A549 (cell line): ENCODE measurements at regions not wholly inside any gene's neighbourhood (a gene's known extent, or its start where the extent isn't known, plus 50 kb on each side); places are given as distances from the start of the nearest gene placed in this dataset.

Experiments used
- ATAC-seq, 2 experiments: fragments of 200-7000 bp in 1 of 2; fragments of >200 bp in 1 of 2; cut with Nextera tagmentation in 1 of 2; cut with Tn5 transposase in 1 of 2; 3 replicates each; pipeline versions ENCODE4 v1.8.0 to v1.9.1; 2018 to 2020; ENCODE audit warnings: mild to moderate bottlenecking in 1 of 2, moderate library complexity in 1 of 2
- CTCF ChIA-PET: fragments of 300-600 bp; sonication (Branson Sonifier 250); formaldehyde crosslinking; extraction: SDS; loops from one replicate; lab custom pipeline; 2021; ENCODE audit warnings: antibody characterized with exemption, inconsistent platforms; lab: Yijun Ruan, JAX
- POLR2A ChIA-PET: fragments of 350-600 bp; formaldehyde crosslinking; extraction: SDS; loops from one replicate; lab custom pipeline; 2021; ENCODE audit warnings: antibody characterized with exemption, inconsistent platforms; lab: Yijun Ruan, JAX
- DNase-seq, 2 experiments: peaks; one replicate each; pipeline versions ENCODE4 v3.0.0 to v3.0.0-alpha.2; 2011 to 2016; ENCODE audit warnings: low read depth in 1 of 2, low spot score in 1 of 2
- FAIRE-seq: peaks from 2 replicates; lab custom pipeline; 2011; peaks lifted over from hg19 to GRCh38; lab: Jason Lieb, UNC
- H3K27ac ChIP-seq, 2 experiments: fragments of >200 bp; sonication (Bioruptor Twin); formaldehyde crosslinking; 3 replicates each; pipeline ENCODE4 v1.5.1; 2016 to 2017
- H3K4me1 ChIP-seq: fragments of >200 bp; sonication (Bioruptor Twin); formaldehyde crosslinking; 3 replicates; pipeline ENCODE4 v1.6.1; 2016
- H3K4me2 ChIP-seq: fragments of >200 bp; sonication (Bioruptor Twin); formaldehyde crosslinking; 3 replicates; pipeline ENCODE4 v1.6.1; 2016
- H3K4me3 ChIP-seq: fragments of >200 bp; sonication (Bioruptor Twin); formaldehyde crosslinking; 3 replicates; pipeline ENCODE4 v1.5.1; 2016
- H3K9me3 ChIP-seq: fragments of >200 bp; sonication (Bioruptor Twin); formaldehyde crosslinking; 3 replicates; pipeline ENCODE4 v1.6.1; 2016
- CEBPB ChIP-seq, 2 experiments: fragments of >200 bp in 1 of 2; sonication (Bioruptor Twin) in 1 of 2; formaldehyde crosslinking in 1 of 2; IDR thresholded peaks; 2 replicates each; pipeline ENCODE4 v1.6.1; 2012 to 2016
- CHD2 ChIP-seq: fragments of 150-350 bp; IDR thresholded peaks from 2 replicates; pipeline ENCODE4 v1.6.1; 2014; ENCODE audit warnings: low read length; ENCODE audit not compliant: partially characterized antibody
- CHD4 ChIP-seq: fragments of 200-600 bp; sonication (generic); IDR thresholded peaks from 2 replicates; pipeline ENCODE4 v1.6.1; 2016; ENCODE audit warnings: antibody characterized with exemption, mild to moderate bottlenecking, borderline replicate concordance
- CTCF ChIP-seq: fragments of >200 bp; sonication (Bioruptor Twin); formaldehyde crosslinking; IDR thresholded peaks from 3 replicates; pipeline ENCODE4 v1.5.1; 2016
- FOXS1 ChIP-seq: fragments of 250-450 bp; sonication (Bioruptor Pico); IDR thresholded peaks from 2 replicates; pipeline ENCODE4 v1.5.0; 2020; ENCODE audit warnings: mild to moderate bottlenecking, moderate library complexity
- GATA3 ChIP-seq: IDR thresholded peaks from 2 replicates; pipeline ENCODE4 v1.6.1; 2012; ENCODE audit warnings: borderline replicate concordance
- HEYL ChIP-seq: fragments of 250-450 bp; sonication (Bioruptor Pico); IDR thresholded peaks from 2 replicates; pipeline ENCODE4 v1.8.0; 2021; ENCODE audit warnings: mild to moderate bottlenecking, moderate library complexity
- HMGXB4 ChIP-seq: fragments of 250-450 bp; sonication (Bioruptor Pico); IDR thresholded peaks from 2 replicates; pipeline ENCODE4 v1.5.0; 2021; ENCODE audit warnings: mild to moderate bottlenecking, moderate library complexity, borderline replicate concordance
- HOXB13 ChIP-seq: fragments of 250-450 bp; sonication (Bioruptor Pico); IDR thresholded peaks from 2 replicates; pipeline ENCODE4 v1.5.0; 2020; ENCODE audit warnings: low read depth, mild to moderate bottlenecking, moderate library complexity
- HOXB5 ChIP-seq: fragments of 250-450 bp; sonication (Bioruptor Pico); IDR thresholded peaks from 2 replicates; pipeline ENCODE4 v1.5.0; 2020; ENCODE audit warnings: mild to moderate bottlenecking, moderate library complexity
- JUN ChIP-seq, 2 experiments: fragments of >200 bp; sonication (Bioruptor Twin); formaldehyde crosslinking; IDR thresholded peaks; 2 replicates in 1 of 2; 3 replicates in 1 of 2; pipeline ENCODE4 v1.6.1; 2016 to 2017
- JUNB ChIP-seq: fragments of >200 bp; sonication (Bioruptor Twin); formaldehyde crosslinking; IDR thresholded peaks from 2 replicates; pipeline ENCODE4 v1.6.1; 2016
- NPAS2 ChIP-seq: fragments of 250-450 bp; sonication (Bioruptor Pico); IDR thresholded peaks from 2 replicates; pipeline ENCODE4 v1.8.0; 2022; ENCODE audit warnings: mild to moderate bottlenecking, moderate library complexity, borderline replicate concordance
- POLR2AphosphoS2 ChIP-seq: conservative IDR thresholded peaks from 2 replicates; pipeline ENCODE4 v1.6.1; 2012; ENCODE audit warnings: low read length, improper control_type of control experiment, inconsistent platforms
- RARB ChIP-seq: fragments of 250-450 bp; sonication (Bioruptor Pico); IDR thresholded peaks from 2 replicates; pipeline ENCODE4 v1.8.0; 2021; ENCODE audit warnings: mild to moderate bottlenecking, moderate library complexity
- REST ChIP-seq: fragments of 200-600 bp; sonication (generic); IDR thresholded peaks from 2 replicates; pipeline ENCODE4 v1.6.1; 2016; ENCODE audit warnings: antibody characterized with exemption, mild to moderate bottlenecking, moderate library complexity
- SMC3 ChIP-seq: fragments of >200 bp; sonication (Bioruptor Twin); formaldehyde crosslinking; IDR thresholded peaks from 3 replicates; pipeline ENCODE4 v1.6.1; 2018; ENCODE audit warnings: inconsistent platforms
- SREBF2 ChIP-seq: fragments of 450-650 bp; IDR thresholded peaks from 2 replicates; pipeline ENCODE4 v1.6.1; 2014; ENCODE audit warnings: mild to moderate bottlenecking, moderate library complexity
- ZFP36 ChIP-seq: fragments of 450-650 bp; IDR thresholded peaks from 2 replicates; pipeline ENCODE4 v1.6.1; 2014; ENCODE audit warnings: borderline replicate concordance; ENCODE audit not compliant: partially characterized antibody
- ZNF302 ChIP-seq: fragments of 250-450 bp; sonication (Bioruptor Pico); IDR thresholded peaks from 2 replicates; pipeline ENCODE4 v1.9.0; 2021; ENCODE audit warnings: inconsistent platforms, mild to moderate bottlenecking, moderate library complexity
- whole genome bisulfite sequencing: methylation state at CpG from one replicate; pipeline ENCODE4 v1.1.6; 2017; ENCODE audit errors: missing lambda C conversion rate; 5-methylcytosine and 5-hydroxymethylcytosine counted together

- no peak for TF ChIP-seq REST
- no peak for TF ChIP-seq SREBF2
- TF ChIP-seq HEYL (CRISPR knock-in tag): no peak
- no peak for TF ChIP-seq CHD2
Observed at GRCh38 chr21:39088031-39088370, 95.2 kb downstream of the PSMG1 start (continued).

GRCh38 chr21:39087238-39088030, 95.8 kb downstream of the PSMG1 start:
- DNase-seq (no peak), ATAC-seq (no peak), FAIRE-seq (no peak)
- 89% methylated on average over 14 of the region's 27 CpGs for WGBS
- H3K4me3 ChIP-seq: no peak overlapping the region
- H3K4me2 ChIP-seq: no peak overlapping the region
- H3K4me1 ChIP-seq: no peaks in the 10 kb centered on the region
- no peaks in the 10 kb centered on the region for H3K9me3 ChIP-seq
- POLR2A ChIA-PET: interaction anchor here (0.6 kb wide), 1 partner anchor 81 kb away, joined by 4 read pairs; no protein-coding TSS in a partner anchor
- H3K27ac ChIP-seq: no peak overlapping the region
- TF ChIP-seq NPAS2 (CRISPR knock-in tag): no peak
- CTCF ChIA-PET: interaction anchor here (1.0 to 2.6 kb wide), 2 partner anchors 8 to 37 kb away, joined by 5 to 11 read pairs; no protein-coding TSS in a partner anchor

GRCh38 chr21:39086547-39086946, 96.7 kb downstream of the PSMG1 start:
- Histone ChIP-seq H3K4me1 (no peaks in the 10 kb centered on the region), H3K4me3 (no peak overlapping the region), H3K27ac (no peak overlapping the region), H3K4me2 (no peak overlapping the region), H3K9me3 (no peaks in the 10 kb centered on the region)
- ChIA-PET CTCF (interaction anchor here (0.6 to 2.6 kb wide), 7 partner anchors 9 to 1589 kb away, joined by 3 to 11 read pairs (median 5); no protein-coding TSS in a partner anchor), POLR2A (no interaction called here)
- FAIRE-seq (no peak), ATAC-seq (no peak), DNase-seq (no peak)
- TF ChIP-seq ZFP36: no peak
- TF ChIP-seq SMC3: 0 out of 3 replicates have a peak, but pooled peaks have one; percentile 9
- TF ChIP-seq FOXS1 (CRISPR knock-in tag): no peak
- TF ChIP-seq CHD4: no peak
- no peak for TF ChIP-seq CEBPB (IDR thresholded peaks at IDR 0.05)
- TF ChIP-seq HOXB13: no peak
- TF ChIP-seq RARB (CRISPR knock-in tag): no peak
- TF ChIP-seq POLR2AphosphoS2: no peak
- no peak for TF ChIP-seq JUN (IDR thresholded peaks at IDR 0.05)
- no peak for TF ChIP-seq ZNF302 (CRISPR knock-in tag)
- TF ChIP-seq CTCF: 0 out of 3 replicates have a peak, but pooled peaks have one; percentile 12
- TF ChIP-seq GATA3: no peak
- TF ChIP-seq HOXB5 (CRISPR knock-in tag): no peak
- TF ChIP-seq JUNB: no peak
- no peak for TF ChIP-seq HMGXB4 (CRISPR knock-in tag)
- 78% methylated on average over 8 of the region's 8 CpGs for WGBS
